ENCODE measurements at regions not wholly inside any gene's neighbourhood (a gene's known extent, or its start where the extent isn't known, plus 50 kb on each side); places are given as distances from the start of the nearest gene placed in this dataset.
A peak's percentile ranks its signal among the peaks of the same experiment; 100 is the strongest.
"Not testable (repeated sequence)": the region's sequence is repeated elsewhere in the genome, so short reads cannot be mapped to it uniquely, and the experiment has no call there.

DNA sequence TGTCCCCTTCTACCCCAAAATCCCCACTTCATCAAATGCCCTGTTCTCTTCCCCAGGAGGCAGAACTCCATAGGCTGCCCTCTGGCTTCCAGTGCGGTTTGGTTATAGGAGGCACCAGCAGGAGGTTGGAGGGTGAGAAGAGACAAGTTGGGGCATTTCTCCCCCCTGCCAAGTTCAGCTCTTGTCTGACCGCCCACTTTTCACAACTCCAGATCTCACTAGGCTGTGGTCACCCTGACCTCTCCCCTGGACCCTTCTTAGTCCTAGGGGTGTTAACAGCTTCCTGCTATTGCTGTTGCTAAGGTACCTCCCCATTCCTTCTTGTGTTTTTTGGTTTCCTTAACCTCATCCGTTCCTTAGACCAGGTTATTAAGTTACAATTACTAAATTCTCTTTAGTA is 95.1 kb downstream of the FOXD4L6 start:
- H3K4me1 ChIP-seq (ENCODE audit: control insufficient read depth in 1 of 2, insufficient read depth in 2 of 2, low read length in 2 of 2); H3K4me3 ChIP-seq (replicated peaks in 1 of 3; ENCODE audit: low read depth in 2 of 3, low read length in 3 of 3); H3K27me3 ChIP-seq (ENCODE audit: control insufficient read depth in 2 of 2, insufficient read depth in 2 of 2, low read length in 2 of 2); H2AFZ ChIP-seq (ENCODE audit: insufficient read depth, low read depth, low read length, poor library complexity, severe bottlenecking); H3K9me3 ChIP-seq (replicated peaks in 1 of 2; ENCODE audit: control insufficient read depth in 1 of 2, insufficient read depth in 1 of 2, low read length in 2 of 2); H3K9me3 Mint-ChIP-seq; H4K20me1 ChIP-seq (ENCODE audit: insufficient read depth, low read length); H3K4me1 Mint-ChIP-seq; H3K4me3 Mint-ChIP-seq; H3K27ac Mint-ChIP-seq; DNase-seq; H3K36me3 Mint-ChIP-seq; intact Hi-C loops (cut with micrococcal nuclease); H3K9ac ChIP-seq (ENCODE audit: insufficient read depth, low read length, poor library complexity, severe bottlenecking); H3K4me2 ChIP-seq (replicated peaks; ENCODE audit: extremely low read depth, low read length, poor library complexity, severe bottlenecking); H3K36me3 ChIP-seq (replicated peaks in 1 of 2; ENCODE audit: control insufficient read depth in 1 of 2, insufficient read depth in 2 of 2, low read length in 2 of 2); H3K27me3 Mint-ChIP-seq (ENCODE audit: low read depth in 3 of 3); H3K79me2 ChIP-seq (ENCODE audit: insufficient read depth, low read length); H3K27ac ChIP-seq (ENCODE audit: low read depth in 1 of 2, low read length in 2 of 2): not testable (repeated sequence)
- no CpG with 5 or more reads among the region's 3 CpGs for WGBS (ENCODE audit: insufficient coverage)

DNA sequence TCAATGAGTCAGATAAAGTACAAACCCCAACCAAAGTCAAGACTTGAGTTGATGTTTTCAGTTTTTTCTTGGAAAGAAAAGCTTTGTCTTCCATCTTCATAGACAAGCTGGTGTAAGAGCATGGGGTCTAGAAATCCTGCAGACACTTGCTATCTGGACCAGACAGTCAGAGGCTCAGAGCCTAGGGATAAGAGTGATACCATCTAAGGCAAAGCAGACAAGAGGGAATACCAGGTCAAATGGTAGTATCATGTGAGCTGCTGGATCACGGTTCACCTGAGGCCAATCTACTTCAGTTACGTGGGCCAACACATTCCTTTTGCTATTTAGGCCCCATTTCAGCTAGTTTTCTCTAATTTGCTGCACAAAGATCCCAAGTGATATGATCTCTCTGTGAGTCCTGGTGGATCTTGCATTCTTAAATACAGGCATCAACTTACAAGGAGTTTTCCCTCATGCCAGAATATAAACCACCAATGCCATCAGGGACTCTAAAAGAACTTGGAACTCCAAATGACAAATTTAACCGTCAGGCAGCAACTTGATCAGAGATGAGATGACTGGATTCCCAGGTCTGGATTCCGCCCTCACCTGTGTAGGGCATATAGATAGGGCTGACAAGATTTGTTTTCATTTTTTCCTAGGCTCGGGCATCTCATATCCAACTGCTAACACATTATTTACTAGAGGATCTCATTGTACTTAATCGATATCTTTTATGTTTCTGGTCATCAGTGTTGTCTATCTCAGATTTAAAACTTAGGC is 101.4 kb downstream of the FOXD4L6 start:
- H3K9me3 Mint-ChIP-seq; H3K4me3 ChIP-seq (replicated peaks in 1 of 3; ENCODE audit: low read depth in 2 of 3, low read length in 3 of 3); H3K79me2 ChIP-seq (ENCODE audit: insufficient read depth, low read length); H3K36me3 Mint-ChIP-seq; H3K4me3 Mint-ChIP-seq; H3K4me2 ChIP-seq (replicated peaks; ENCODE audit: extremely low read depth, low read length, poor library complexity, severe bottlenecking); H4K20me1 ChIP-seq (ENCODE audit: insufficient read depth, low read length); intact Hi-C loops (cut with micrococcal nuclease); H3K4me1 ChIP-seq (ENCODE audit: control insufficient read depth in 1 of 2, insufficient read depth in 2 of 2, low read length in 2 of 2); H3K27me3 ChIP-seq (ENCODE audit: control insufficient read depth in 2 of 2, insufficient read depth in 2 of 2, low read length in 2 of 2); H2AFZ ChIP-seq (ENCODE audit: insufficient read depth, low read depth, low read length, poor library complexity, severe bottlenecking); H3K27me3 Mint-ChIP-seq (ENCODE audit: low read depth in 3 of 3); H3K4me1 Mint-ChIP-seq; H3K9ac ChIP-seq (ENCODE audit: insufficient read depth, low read length, poor library complexity, severe bottlenecking); H3K36me3 ChIP-seq (replicated peaks in 1 of 2; ENCODE audit: control insufficient read depth in 1 of 2, insufficient read depth in 2 of 2, low read length in 2 of 2); H3K27ac ChIP-seq (ENCODE audit: low read depth in 1 of 2, low read length in 2 of 2); DNase-seq; H3K9me3 ChIP-seq (replicated peaks in 1 of 2; ENCODE audit: control insufficient read depth in 1 of 2, insufficient read depth in 1 of 2, low read length in 2 of 2): not testable (repeated sequence)
- no CpG with 5 or more reads among the region's 6 CpGs for WGBS (ENCODE audit: insufficient coverage)
- peak overlapping the region in 1 of 7 donors; percentile 31 for H3K27ac Mint-ChIP-seq

DNA sequence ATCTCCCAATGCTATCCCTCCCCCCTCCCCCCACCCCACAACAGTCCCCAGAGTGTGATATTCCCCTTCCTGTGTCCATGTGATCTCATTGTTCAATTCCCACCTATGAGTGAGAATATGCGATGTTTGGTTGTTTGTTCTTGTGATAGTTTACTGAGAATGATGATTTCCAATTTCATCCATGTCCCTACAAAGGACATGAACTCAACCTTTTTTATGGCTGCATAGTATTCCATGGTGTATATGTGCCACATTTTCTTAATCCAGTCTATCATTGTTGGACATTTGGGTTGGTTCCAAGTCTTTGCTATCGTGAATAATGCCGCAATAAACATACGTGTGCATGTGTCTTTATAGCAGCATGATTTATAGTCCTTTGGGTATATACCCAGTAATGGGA is 106.1 kb downstream of the FOXD4L6 start:
- H3K79me2 ChIP-seq (ENCODE audit: insufficient read depth, low read length); H4K20me1 ChIP-seq (ENCODE audit: insufficient read depth, low read length); H3K9ac ChIP-seq (ENCODE audit: insufficient read depth, low read length, poor library complexity, severe bottlenecking); H3K4me3 ChIP-seq (replicated peaks in 1 of 3; ENCODE audit: low read depth in 2 of 3, low read length in 3 of 3); DNase-seq; H3K9me3 ChIP-seq (replicated peaks in 1 of 2; ENCODE audit: control insufficient read depth in 1 of 2, insufficient read depth in 1 of 2, low read length in 2 of 2); H3K27me3 ChIP-seq (ENCODE audit: control insufficient read depth in 2 of 2, insufficient read depth in 2 of 2, low read length in 2 of 2); intact Hi-C loops (cut with micrococcal nuclease); H3K27me3 Mint-ChIP-seq (ENCODE audit: low read depth in 3 of 3); H3K9me3 Mint-ChIP-seq; H3K4me1 Mint-ChIP-seq; H3K27ac Mint-ChIP-seq; H3K4me2 ChIP-seq (replicated peaks; ENCODE audit: extremely low read depth, low read length, poor library complexity, severe bottlenecking); H3K4me1 ChIP-seq (ENCODE audit: control insufficient read depth in 1 of 2, insufficient read depth in 2 of 2, low read length in 2 of 2); H3K4me3 Mint-ChIP-seq; H2AFZ ChIP-seq (ENCODE audit: insufficient read depth, low read depth, low read length, poor library complexity, severe bottlenecking); H3K27ac ChIP-seq (ENCODE audit: low read depth in 1 of 2, low read length in 2 of 2): not testable (repeated sequence)
- WGBS (ENCODE audit: insufficient coverage) = no CpG with 5 or more reads among the region's 4 CpGs
- H3K36me3 ChIP-seq (replicated peaks in 1 of 2; ENCODE audit: control insufficient read depth in 1 of 2, insufficient read depth in 2 of 2, low read length in 2 of 2) = peaks cover 0 to 13% of the 10 kb centered on the region in 2 donors
- peaks cover 10 to 13% of the 10 kb centered on the region in 2 donors for H3K36me3 Mint-ChIP-seq

DNA sequence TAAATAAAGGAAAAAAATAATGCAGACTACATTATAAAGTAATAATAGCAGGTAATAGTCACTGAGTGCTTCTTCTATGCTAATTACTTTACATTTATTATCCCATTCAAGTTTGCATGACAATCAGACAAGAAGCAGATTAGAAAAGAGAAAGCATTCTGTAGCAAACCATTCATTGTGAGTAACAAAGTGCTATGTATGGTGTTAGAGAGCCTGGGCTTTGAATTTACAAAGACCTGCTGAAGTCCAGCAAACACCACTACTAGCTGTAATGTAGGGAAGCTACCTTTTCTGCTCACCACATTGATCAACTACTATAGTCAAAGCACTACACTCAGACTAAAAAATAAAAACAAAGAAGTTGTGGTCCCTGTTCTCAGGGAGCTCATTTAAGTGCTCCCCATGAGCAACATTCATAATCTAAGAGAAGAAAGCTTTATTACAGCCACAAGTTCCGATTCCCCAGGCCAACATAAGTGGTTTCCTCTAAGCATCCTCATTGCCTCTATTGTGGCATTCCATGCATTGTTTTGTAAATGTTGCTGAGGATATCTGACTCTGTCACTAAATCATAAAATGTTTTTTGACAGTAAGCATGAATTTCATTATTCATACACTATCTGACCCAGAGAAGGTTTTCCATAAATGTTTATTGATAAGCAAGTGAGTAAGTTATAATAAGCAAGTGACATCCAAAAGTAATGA is 108.5 kb downstream of the FOXD4L6 start:
- H3K9me3 Mint-ChIP-seq; H4K20me1 ChIP-seq (ENCODE audit: insufficient read depth, low read length); H3K9ac ChIP-seq (ENCODE audit: insufficient read depth, low read length, poor library complexity, severe bottlenecking); intact Hi-C loops (cut with micrococcal nuclease); H3K4me3 Mint-ChIP-seq; H3K4me1 Mint-ChIP-seq; H3K4me3 ChIP-seq (replicated peaks in 1 of 3; ENCODE audit: low read depth in 2 of 3, low read length in 3 of 3); H3K27ac Mint-ChIP-seq; H3K27me3 Mint-ChIP-seq (ENCODE audit: low read depth in 3 of 3); H3K4me1 ChIP-seq (ENCODE audit: control insufficient read depth in 1 of 2, insufficient read depth in 2 of 2, low read length in 2 of 2); H3K27ac ChIP-seq (ENCODE audit: low read depth in 1 of 2, low read length in 2 of 2); H3K27me3 ChIP-seq (ENCODE audit: control insufficient read depth in 2 of 2, insufficient read depth in 2 of 2, low read length in 2 of 2); H3K9me3 ChIP-seq (replicated peaks in 1 of 2; ENCODE audit: control insufficient read depth in 1 of 2, insufficient read depth in 1 of 2, low read length in 2 of 2); H3K79me2 ChIP-seq (ENCODE audit: insufficient read depth, low read length); H2AFZ ChIP-seq (ENCODE audit: insufficient read depth, low read depth, low read length, poor library complexity, severe bottlenecking); DNase-seq; H3K4me2 ChIP-seq (replicated peaks; ENCODE audit: extremely low read depth, low read length, poor library complexity, severe bottlenecking): not testable (repeated sequence)
- peaks cover 20% of the 10 kb centered on the region in 2 donors for H3K36me3 Mint-ChIP-seq
- peaks cover 0 to 24% of the 10 kb centered on the region in 2 donors for H3K36me3 ChIP-seq (replicated peaks in 1 of 2; ENCODE audit: control insufficient read depth in 1 of 2, insufficient read depth in 2 of 2, low read length in 2 of 2)
- WGBS (ENCODE audit: insufficient coverage) = no CpG with 5 or more reads among the region's 1 CpG
